ENCODE measurements at regions not wholly inside any gene's neighbourhood (a gene's known extent, or its start where the extent isn't known, plus 50 kb on each side); places are given as distances from the start of the nearest gene placed in this dataset.
"Not testable (repeated sequence)": the region's sequence is repeated elsewhere in the genome, so short reads cannot be mapped to it uniquely, and the experiment has no call there.

DNA sequence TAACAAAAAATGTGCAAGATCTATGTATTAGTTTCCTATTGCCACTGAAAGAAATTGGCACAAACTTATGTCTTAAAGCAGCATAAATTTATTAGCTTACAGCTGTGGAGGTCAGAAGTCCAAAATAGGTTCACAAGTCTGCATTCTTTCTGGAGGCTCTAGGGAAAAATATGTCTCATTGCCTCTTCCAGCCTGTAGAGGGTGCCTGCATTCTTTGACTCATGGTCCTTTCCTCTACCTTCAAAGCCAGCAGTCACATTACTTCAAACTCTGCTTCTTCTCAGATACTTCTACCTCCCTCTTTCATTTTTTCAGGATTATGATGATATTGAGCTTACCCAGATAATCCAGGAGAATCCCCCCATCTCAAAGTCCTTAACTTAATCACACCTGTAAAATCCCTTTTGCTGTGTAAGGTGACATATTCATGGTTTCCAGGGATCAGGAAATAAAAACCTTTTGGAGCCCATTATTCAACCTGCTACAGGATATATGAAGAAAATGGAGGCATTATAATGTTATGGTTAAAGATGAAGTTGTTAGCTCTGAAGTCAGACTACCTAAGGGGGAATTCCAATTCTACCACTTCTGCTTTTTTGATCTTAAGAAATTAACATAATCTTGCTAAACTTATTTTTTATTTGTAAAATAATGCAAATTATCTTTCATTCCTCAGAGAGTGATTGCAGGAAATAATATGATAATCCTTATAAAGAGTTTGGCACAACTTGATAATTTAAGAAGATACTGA is 686.2 kb downstream of the PRIM2 start:
- TF ChIP-seq, protein P1, sequence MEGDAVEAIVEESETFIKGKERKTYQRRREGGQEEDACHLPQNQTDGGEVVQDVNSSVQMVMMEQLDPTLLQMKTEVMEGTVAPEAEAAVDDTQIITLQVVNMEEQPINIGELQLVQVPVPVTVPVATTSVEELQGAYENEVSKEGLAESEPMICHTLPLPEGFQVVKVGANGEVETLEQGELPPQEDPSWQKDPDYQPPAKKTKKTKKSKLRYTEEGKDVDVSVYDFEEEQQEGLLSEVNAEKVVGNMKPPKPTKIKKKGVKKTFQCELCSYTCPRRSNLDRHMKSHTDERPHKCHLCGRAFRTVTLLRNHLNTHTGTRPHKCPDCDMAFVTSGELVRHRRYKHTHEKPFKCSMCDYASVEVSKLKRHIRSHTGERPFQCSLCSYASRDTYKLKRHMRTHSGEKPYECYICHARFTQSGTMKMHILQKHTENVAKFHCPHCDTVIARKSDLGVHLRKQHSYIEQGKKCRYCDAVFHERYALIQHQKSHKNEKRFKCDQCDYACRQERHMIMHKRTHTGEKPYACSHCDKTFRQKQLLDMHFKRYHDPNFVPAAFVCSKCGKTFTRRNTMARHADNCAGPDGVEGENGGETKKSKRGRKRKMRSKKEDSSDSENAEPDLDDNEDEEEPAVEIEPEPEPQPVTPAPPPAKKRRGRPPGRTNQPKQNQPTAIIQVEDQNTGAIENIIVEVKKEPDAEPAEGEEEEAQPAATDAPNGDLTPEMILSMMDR (IDR thresholded peaks at IDR 0.05; ENCODE audit: insufficient read depth, low read depth, low read length, missing control alignments) = peak; percentile 48
- not testable (repeated sequence) for H3K4me3 ChIP-seq (ENCODE audit: low read length)
- peak; percentile 29 for DNase-seq (ENCODE audit: low read depth)

DNA sequence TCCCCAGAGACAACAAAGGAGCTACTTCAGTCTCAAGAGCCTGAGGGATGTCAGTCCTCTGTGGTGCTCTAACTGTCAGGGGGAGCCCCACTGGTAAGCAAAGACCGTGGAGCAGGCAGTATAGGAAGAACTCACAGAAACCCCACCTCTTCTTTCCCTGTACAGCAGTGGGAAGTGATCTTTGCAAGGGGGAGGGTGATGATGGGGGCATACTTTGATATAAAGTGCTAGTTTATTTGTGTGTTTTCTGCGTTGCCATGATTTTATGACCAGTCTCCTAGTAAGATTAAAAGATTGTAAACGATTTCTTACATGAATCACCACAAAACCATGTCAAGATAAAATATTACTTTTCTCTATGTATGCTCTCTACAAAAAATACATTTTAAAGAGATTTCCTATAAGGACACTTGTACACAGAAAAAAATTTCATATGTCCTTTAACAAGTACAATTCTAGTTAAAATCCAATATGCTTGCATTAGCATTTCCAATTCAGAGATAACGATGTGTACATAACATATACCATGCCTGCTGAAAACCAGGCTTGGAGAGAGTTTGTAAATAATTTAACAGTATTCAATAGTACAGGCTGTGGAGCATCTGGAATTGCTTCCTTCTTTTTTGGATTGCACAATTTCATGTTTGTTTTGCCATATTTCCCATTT is 690.0 kb downstream of the PRIM2 start:
- not testable (repeated sequence) for H3K4me3 ChIP-seq (ENCODE audit: low read length); DNase-seq (ENCODE audit: low read depth)

DNA sequence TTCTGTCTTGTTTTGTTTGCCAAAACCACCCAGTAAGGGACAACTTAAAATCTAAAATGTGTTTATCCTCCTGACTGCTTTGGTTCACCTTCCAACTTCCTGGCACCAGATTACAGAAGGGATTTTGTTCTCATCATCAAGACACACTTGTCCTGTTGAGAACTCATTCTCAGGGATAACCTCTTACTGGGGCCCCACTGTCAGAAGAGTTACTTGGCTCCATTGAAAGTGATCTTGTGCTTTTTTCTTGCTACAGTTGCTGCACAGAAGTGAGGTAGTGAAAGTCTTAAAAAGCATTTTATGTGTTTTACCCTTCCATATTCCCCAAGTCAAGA is 690.5 kb downstream of the PRIM2 start:
- H3K4me3 ChIP-seq (ENCODE audit: low read length); DNase-seq (ENCODE audit: low read depth): not testable (repeated sequence)

DNA sequence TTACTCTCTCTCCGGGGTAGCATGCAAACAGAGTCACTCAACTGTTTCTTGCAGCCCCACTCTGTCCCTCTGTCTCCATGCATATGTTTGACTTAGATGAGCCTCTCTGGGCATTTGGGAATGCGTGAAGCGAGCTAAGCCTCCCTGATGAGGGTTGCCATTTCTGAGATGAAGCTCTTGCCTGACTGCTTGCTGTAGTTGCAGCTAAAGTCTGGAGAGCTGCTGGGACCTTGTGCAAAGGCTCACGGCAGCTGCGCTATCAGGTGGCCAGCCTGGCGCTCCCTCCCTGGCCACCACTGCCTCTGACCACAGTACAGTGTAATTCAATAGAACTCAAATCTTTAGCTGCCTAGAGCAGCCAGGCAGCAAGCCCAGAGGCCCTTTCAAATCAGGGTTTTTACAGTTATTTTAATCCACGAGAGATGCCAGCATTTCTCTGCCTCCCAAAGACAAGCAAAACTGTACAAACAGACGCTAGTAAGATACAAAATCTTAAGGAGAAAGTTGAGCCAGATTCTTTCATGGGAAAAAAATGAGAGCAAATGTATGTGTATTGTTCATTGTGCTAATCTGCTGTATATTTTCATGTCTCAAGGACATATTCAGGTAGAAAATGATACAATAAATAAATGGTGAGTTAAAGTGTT is 694.6 kb downstream of the PRIM2 start:
- H3K4me3 ChIP-seq (ENCODE audit: low read length); DNase-seq (ENCODE audit: low read depth): not testable (repeated sequence)

DNA sequence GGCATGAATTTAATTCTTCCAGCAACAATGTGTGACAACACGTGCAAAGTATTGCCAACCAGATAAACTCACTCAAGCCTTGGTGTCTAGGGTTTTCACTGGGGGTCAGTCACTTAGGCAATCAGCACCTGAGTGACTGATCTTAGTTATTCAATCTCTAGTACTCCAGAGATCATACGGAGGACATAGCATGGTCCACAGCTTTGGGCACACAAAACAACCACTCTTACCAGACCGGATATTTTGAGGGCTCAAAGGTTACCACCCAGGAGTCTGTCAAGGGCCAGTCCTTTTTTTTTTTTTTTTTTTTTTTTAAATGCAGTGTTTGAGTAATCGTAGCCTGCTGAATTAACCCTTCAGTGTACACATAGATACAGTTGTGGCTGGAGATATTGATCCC is 699.2 kb downstream of the PRIM2 start:
- not testable (repeated sequence) for DNase-seq (ENCODE audit: low read depth); H3K4me3 ChIP-seq (ENCODE audit: low read length)

DNA sequence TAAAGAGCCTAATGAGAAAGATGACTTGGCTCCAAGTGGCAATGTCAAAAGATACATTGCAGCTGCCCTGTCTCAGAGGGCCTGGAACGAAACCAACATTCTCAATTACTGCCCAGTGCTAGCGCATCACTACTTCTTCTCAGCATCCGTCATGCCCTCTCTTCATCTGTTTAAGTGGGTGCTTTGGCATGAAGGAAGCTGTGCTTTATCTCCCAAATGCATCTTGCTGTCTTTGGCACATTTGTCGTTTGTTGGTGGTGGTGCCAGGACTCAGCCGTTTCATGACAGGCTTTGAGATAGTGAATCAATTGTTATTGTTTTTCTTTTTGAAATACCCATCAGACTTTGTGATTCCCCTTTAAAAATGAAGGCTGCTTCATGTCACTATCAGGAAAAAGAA is 710.8 kb downstream of the PRIM2 start:
- DNase-seq (ENCODE audit: low read depth); H3K4me3 ChIP-seq (ENCODE audit: low read length): not testable (repeated sequence)

DNA sequence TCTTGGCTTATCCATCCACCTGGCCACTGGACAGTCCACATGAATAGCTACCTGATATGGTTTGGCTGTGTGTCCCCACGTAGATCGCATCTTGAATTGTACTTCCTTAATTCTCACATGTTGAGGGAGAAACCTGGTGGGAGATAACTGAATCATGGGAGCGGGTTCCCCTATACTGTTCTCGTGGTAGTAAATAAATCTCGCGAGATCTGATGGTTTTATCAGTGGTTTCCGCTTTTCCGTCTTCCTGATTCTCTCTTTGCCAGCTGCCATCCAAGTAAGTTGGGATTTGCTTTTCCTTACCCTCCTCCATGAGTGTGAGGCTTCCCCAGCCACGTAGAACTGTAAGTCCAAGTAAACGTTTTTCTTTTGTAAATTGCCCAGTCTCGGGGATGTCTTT is 720.8 kb downstream of the PRIM2 start:
- not testable (repeated sequence) for H3K4me3 ChIP-seq (ENCODE audit: low read length); DNase-seq (ENCODE audit: low read depth)

DNA sequence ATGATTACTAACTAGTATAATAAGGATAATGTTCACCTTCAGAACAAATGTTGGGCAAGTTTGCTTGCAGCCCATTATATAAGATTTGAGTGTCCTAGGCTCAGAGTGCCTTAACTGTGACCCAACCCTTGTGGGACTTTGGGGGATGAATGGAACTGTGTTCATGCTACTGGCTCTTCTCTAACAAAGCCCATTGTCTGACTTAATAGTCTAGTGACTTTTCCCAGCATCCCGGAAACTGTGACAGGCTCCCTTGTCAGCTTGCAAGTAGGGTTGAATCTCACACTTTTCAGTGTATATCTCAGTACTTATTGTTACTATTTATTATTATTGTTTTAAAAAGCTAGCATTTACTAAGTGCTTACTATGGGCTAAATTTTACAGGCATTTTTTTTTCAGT is 729.2 kb downstream of the PRIM2 start:
- not testable (repeated sequence) for DNase-seq (ENCODE audit: low read depth)

DNA sequence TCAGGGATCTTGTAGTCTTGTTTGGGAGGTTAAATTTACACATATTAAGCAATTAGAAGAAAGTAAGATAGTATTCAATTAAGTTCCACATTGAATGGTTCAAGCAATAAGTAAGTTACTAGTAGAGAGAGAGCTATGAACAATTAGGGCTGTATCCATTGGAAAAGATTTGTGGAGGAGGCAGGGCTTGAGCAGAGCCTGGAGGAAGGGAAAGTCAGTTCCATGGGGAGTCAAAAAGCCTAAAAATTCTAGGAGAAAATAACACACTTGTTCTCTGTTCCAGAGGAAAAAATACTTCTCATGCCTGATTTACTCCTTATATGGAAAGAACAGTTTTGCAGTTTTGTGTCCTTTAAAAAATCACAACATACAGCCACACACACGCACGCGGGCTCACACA is 730.0 kb downstream of the PRIM2 start:
- DNase-seq (ENCODE audit: low read depth); H3K4me3 ChIP-seq (ENCODE audit: low read length): not testable (repeated sequence)

More for the DNA sequence above, 729.2 kb downstream of the PRIM2 start:
- not testable (repeated sequence) for H3K4me3 ChIP-seq (ENCODE audit: low read length)

DNA sequence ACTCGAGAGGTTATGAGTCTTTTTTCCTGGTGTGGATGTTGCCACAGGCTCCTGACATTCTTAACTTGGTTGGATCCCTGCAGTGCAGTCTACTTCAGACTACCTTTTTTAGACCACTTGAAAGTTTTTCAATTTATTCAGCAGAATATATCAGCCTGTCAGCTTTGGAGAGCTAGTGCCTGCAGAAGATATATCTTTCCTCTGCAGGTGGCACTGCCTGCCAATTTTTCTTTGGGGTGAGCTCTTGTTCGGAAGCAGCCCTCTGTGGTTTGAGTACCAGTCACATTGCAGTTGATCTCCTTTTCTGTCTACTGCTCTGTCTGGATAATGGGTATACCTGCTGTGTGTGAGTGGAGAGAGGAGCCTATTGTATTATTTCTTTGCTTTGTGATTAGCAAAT is 730.4 kb downstream of the PRIM2 start:
- peak; percentile 6 for DNase-seq (ENCODE audit: low read depth)
- not testable (repeated sequence) for H3K4me3 ChIP-seq (ENCODE audit: low read length)
- TF ChIP-seq, protein P1 (IDR thresholded peaks at IDR 0.05; ENCODE audit: insufficient read depth, low read depth, low read length, missing control alignments) = peak; percentile 22

DNA sequence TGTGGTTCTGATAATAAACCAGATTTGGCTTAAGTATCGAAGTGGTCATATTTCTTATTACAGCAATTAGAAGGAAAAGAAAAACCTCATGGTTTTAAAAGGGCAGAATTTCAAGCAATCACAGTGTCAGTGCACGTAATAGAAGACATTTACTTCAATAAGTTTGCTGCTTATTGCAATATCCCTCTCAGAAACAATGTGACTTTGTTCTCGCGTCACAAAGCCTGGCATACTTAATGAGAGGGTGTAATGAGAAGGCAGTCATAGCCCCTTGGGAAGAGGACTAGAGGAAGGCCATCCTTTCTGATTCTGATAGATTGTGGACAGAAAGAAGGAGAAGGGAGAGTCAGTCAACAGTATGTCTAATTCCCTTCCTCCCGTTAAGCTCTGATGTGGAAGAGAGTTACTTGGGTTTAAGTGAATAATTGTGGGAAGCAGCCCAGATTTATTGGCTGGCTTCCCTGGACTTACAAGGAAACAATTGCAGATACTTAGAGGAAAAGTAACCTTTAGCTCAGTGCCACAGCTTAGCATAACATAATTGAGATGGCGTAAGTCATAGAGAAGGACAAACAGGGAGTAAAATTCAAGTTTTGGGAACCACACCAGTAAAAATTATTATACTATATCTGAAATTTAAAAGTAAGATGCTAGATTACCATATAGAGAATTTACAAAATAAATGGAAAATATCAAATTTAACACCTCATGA is 738.2 kb downstream of the PRIM2 start:
- not testable (repeated sequence) for H3K4me3 ChIP-seq (ENCODE audit: low read length); DNase-seq (ENCODE audit: low read depth)

DNA sequence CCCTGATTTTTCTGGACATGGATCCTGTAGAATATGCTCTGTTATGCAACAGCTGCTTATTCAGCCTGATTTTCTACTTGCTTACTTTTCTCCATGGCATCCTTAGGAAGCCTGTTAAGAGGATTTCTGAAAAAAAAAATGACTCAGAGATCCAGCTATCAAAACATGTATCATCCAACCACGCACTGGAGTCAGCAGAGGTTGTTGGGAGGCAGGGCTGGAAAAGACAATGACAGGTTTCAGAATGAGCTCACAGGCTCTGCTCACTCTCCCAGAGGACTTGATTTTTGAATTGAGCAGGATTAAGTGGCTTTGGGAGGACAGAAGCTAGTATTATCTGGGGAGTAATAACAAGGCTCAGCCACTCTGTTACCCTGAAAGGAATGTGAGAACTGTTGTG is 742.3 kb downstream of the PRIM2 start:
- DNase-seq (ENCODE audit: low read depth) = peak; percentile 75
- H3K4me3 ChIP-seq (ENCODE audit: low read length) = not testable (repeated sequence)

DNA sequence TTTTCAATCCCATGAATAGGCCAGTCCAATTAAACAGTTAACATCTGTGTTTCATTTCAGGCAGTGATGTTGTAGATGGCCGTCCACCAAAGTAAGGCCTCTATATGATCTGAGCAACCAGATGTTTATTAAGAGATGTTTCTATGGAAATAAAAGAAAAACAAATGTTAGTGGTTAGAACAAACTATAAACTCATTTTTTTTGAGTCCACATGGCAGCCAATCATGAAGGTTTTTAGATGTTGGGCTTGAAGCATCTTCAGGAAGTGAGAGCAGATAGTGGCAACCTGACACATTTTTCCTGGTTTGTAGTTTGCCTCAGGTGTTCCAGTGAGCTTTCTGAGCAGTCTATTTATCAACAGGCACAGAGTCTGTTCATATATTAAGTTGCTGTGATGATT is 746.1 kb downstream of the PRIM2 start:
- not testable (repeated sequence) for H3K4me3 ChIP-seq (ENCODE audit: low read length); DNase-seq (ENCODE audit: low read depth)

DNA sequence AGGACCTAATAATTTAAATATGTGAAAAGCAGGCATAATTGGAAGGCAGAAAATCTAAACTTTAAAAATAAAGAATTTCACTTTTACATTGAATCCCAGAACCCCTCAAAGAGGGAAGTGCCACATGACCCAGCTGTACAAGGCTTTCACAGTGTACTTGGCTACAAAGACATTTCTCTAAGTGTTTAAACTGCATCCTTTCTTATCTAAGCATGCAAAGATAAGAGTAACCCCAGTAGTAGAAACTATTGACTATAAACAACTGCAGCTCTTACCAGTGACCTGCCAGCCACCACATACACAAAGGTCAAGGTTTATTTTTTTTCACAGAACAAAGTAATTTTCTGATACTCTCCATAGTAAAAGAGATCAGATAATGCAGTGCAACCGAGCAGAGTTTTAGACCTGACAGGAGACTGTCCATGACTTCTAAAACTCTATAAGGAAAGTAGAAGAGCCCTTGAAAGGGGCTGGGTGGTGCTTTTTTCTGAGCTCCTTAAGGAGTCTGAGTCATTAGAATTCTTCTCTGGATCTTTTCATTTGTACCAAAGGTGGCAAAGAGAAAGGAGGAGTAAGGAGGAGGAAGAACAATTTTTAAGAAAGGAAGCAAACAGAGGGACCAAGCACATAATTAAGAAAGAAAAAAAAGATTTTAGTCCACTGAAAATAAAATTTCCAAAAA is 750.6 kb downstream of the PRIM2 start:
- DNase-seq (ENCODE audit: low read depth); H3K4me3 ChIP-seq (ENCODE audit: low read length): not testable (repeated sequence)
